Activated CD8-positive, alpha-beta T cell treated with anti-CD3 and anti-CD28 coated beads, Interleukin-2, amount 10 ng/mL, durations not matched to agents 7 days and 5 days (primary cell): ENCODE measurements at regions not wholly inside any gene's neighbourhood (a gene's known extent, or its start where the extent isn't known, plus 50 kb on each side); places are given as distances from the start of the nearest gene placed in this dataset.
"Not testable (repeated sequence)": the region's sequence is repeated elsewhere in the genome, so short reads cannot be mapped to it uniquely, and the experiment has no call there.

ENCODE experiments used
- ATAC-seq: fragments of 150-1000 bp; cut with Tn5 transposase; one replicate; pipeline ENCODE4 v1.10.0; 2021; ENCODE audit warnings: moderate library complexity
- CTCF ChIA-PET: fragments of 350-600 bp; sonication (Branson Sonifier 250); formaldehyde crosslinking; loops from one replicate; lab custom pipeline; 2021; ENCODE audit warnings: antibody characterized with exemption; lab: Charles Lee
- POLR2A ChIA-PET: fragments of 350-600 bp; sonication (Branson Sonifier 250); formaldehyde crosslinking; loops from one replicate; lab custom pipeline; 2021; ENCODE audit warnings: antibody characterized with exemption; lab: Charles Lee
- DNase-seq: peaks from one replicate; pipeline ENCODE4 v3.0.0-alpha.2; 2020
- H3K27ac Mint-ChIP-seq: one replicate; pipeline ENCODE4 v1.8.0; 2021; ENCODE audit warnings: mild to moderate bottlenecking, mixed read lengths
- H3K27me3 Mint-ChIP-seq: one replicate; pipeline ENCODE4 v1.8.0; 2021; ENCODE audit warnings: low read depth, mixed read lengths
- H3K36me3 Mint-ChIP-seq: one replicate; pipeline ENCODE4 v1.8.0; 2021; ENCODE audit warnings: low read depth, mixed read lengths
- H3K4me1 Mint-ChIP-seq: one replicate; pipeline ENCODE4 v1.8.0; 2021; ENCODE audit warnings: low read depth, mixed read lengths
- H3K4me3 Mint-ChIP-seq: one replicate; pipeline ENCODE4 v1.8.0; 2021; ENCODE audit warnings: mild to moderate bottlenecking, mixed read lengths
- H3K9me3 Mint-ChIP-seq: one replicate; pipeline ENCODE4 v1.8.0; 2022; ENCODE audit warnings: mixed read lengths; ENCODE audit not compliant: insufficient read depth

DNA sequence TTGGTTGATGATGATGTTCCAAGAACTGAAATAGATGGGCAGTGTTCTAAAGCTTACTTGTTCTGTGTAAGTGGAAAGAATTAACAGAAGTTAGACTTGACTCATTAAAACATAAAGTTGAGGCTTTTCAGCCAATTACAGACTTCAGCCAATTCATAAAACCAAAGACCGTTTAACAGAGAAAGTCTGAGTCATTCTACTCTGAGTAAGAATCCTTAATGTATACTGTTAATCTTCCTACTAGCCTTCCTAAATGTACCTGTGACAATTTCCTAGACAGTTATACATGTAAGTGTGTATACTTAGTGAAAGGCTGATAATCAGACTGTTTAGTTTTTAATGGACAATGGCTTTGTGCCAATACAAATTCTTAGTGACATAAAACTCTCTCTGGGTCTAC, 681.0 kb downstream of the RPL10L start:
- Mint-ChIP-seq H3K4me3 (no peak overlapping the region), H3K9me3 (peaks cover 9% of the 10 kb centered on the region), H3K36me3 (no peaks in the 10 kb centered on the region), H3K27me3 (no peaks in the 10 kb centered on the region), H3K4me1 (no peaks in the 10 kb centered on the region), H3K27ac (no peak overlapping the region)
- no peak for ATAC-seq
- POLR2A ChIA-PET: no interaction called here
- DNase-seq: no peak
- CTCF ChIA-PET: no interaction called here

GRCh38 chr14:45968037-45968436, 683.5 kb downstream of the RPL10L start:
- DNase-seq (no peak), ATAC-seq (no peak)
- H3K27me3 Mint-ChIP-seq: no peaks in the 10 kb centered on the region
- POLR2A ChIA-PET: no interaction called here
- H3K4me1 Mint-ChIP-seq: no peaks in the 10 kb centered on the region
- CTCF ChIA-PET: no interaction called here
- peaks cover 9% of the 10 kb centered on the region for H3K9me3 Mint-ChIP-seq
- H3K27ac Mint-ChIP-seq: no peak overlapping the region
- H3K36me3 Mint-ChIP-seq: no peaks in the 10 kb centered on the region
- H3K4me3 Mint-ChIP-seq: no peak overlapping the region

DNA sequence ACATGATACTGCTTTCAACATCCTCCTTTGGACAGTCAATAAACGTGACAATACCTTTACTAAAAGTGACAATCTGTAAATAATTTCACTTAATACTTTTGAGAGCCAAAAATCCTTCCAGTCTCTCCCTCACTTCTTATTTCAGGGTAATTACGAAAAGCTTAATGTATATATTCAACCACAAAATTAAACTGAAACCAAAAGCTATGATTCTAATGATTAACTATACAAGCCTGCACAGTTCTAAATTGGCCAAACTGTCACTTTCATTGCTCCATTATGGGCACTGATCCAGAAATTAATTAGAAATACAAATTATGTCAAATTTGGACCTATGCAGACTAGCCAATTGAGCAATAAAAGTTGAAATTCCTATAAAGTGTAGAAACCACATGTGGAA, 696.5 kb upstream of the MIS18BP1 start:
- Mint-ChIP-seq H3K27ac (no peak overlapping the region), H3K27me3 (no peaks in the 10 kb centered on the region), H3K36me3 (no peaks in the 10 kb centered on the region), H3K4me1 (no peaks in the 10 kb centered on the region), H3K4me3 (no peak overlapping the region), H3K9me3 (peaks cover 8% of the 10 kb centered on the region)
- ATAC-seq: no peak
- ChIA-PET CTCF (no interaction called here), POLR2A (no interaction called here)
- no peak for DNase-seq

DNA sequence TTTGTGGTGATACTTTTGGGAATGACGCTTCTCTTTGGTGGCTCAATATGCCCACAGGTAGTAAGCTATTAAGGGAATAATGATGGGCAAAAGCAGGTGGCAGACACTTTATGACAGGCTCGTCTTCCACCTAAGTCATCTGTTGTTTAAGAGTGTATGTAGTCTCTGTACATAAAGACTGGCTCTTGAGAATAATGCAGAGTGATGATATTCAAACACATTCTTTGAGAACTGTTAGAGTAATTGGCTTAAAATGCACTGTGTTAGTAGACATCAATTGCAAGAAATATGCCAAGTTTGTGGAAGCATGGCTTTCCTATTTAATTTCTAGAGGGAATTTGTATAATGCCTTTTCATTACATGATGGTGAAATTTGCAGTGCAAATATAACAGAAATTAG, 694.8 kb upstream of the MIS18BP1 start:
- CTCF ChIA-PET: no interaction called here
- Mint-ChIP-seq H3K36me3 (no peaks in the 10 kb centered on the region), H3K9me3 (peaks cover 8% of the 10 kb centered on the region), H3K4me3 (no peak overlapping the region), H3K4me1 (no peaks in the 10 kb centered on the region), H3K27me3 (no peaks in the 10 kb centered on the region), H3K27ac (no peak overlapping the region)
- DNase-seq: no peak
- POLR2A ChIA-PET: no interaction called here
- no peak for ATAC-seq

GRCh38 chr14:45946251-45946650, 693.2 kb upstream of the MIS18BP1 start:
- peaks cover 8% of the 10 kb centered on the region for H3K9me3 Mint-ChIP-seq
- CTCF ChIA-PET: no interaction called here
- H3K4me1 Mint-ChIP-seq: no peaks in the 10 kb centered on the region

GRCh38 chr14:45940318-45940717, 687.3 kb upstream of the MIS18BP1 start:
- H3K4me1 Mint-ChIP-seq: no peaks in the 10 kb centered on the region
- DNase-seq (no peak), ATAC-seq (no peak)
- no peaks in the 10 kb centered on the region for H3K27me3 Mint-ChIP-seq
- no peaks in the 10 kb centered on the region for H3K36me3 Mint-ChIP-seq
- no peak overlapping the region for H3K27ac Mint-ChIP-seq
- POLR2A ChIA-PET: no interaction called here
- CTCF ChIA-PET: no interaction called here
- H3K4me3 Mint-ChIP-seq: no peak overlapping the region
- H3K9me3 Mint-ChIP-seq: peaks cover 12% of the 10 kb centered on the region

More at GRCh38 chr14:45946251-45946650, 693.2 kb upstream of the MIS18BP1 start:
- no peaks in the 10 kb centered on the region for H3K36me3 Mint-ChIP-seq
- DNase-seq (no peak), ATAC-seq (no peak)
- POLR2A ChIA-PET: no interaction called here
- no peak overlapping the region for H3K27ac Mint-ChIP-seq
- no peak overlapping the region for H3K4me3 Mint-ChIP-seq
- H3K27me3 Mint-ChIP-seq: no peaks in the 10 kb centered on the region

GRCh38 chr14:45939572-45939971, 686.6 kb upstream of the MIS18BP1 start:
- DNase-seq (no peak), ATAC-seq (no peak)

GRCh38 chr14:45919995-45920394, 667.0 kb upstream of the MIS18BP1 start:
- H3K9me3 Mint-ChIP-seq, CTCF ChIA-PET: not testable (repeated sequence)

More at GRCh38 chr14:45939572-45939971, 686.6 kb upstream of the MIS18BP1 start:
- POLR2A ChIA-PET: no interaction called here
- H3K4me3 Mint-ChIP-seq: no peak overlapping the region
- peaks cover 12% of the 10 kb centered on the region for H3K9me3 Mint-ChIP-seq
- no peaks in the 10 kb centered on the region for H3K4me1 Mint-ChIP-seq
- H3K36me3 Mint-ChIP-seq: no peaks in the 10 kb centered on the region
- no peak overlapping the region for H3K27ac Mint-ChIP-seq
- no peaks in the 10 kb centered on the region for H3K27me3 Mint-ChIP-seq
- CTCF ChIA-PET: no interaction called here

GRCh38 chr14:45916340-45916953, 663.4 kb upstream of the MIS18BP1 start:
- Mint-ChIP-seq H3K27ac (no peak overlapping the region), H3K27me3 (no peaks in the 10 kb centered on the region), H3K9me3 (peaks cover 4% of the 10 kb centered on the region), H3K4me1 (no peaks in the 10 kb centered on the region), H3K36me3 (no peaks in the 10 kb centered on the region), H3K4me3 (no peak overlapping the region)
- DNase-seq (no peak), ATAC-seq (no peak)
- CTCF ChIA-PET: no interaction called here
- POLR2A ChIA-PET: no interaction called here

More at GRCh38 chr14:45919995-45920394, 667.0 kb upstream of the MIS18BP1 start:
- H3K27me3 Mint-ChIP-seq, ATAC-seq, H3K4me3 Mint-ChIP-seq, DNase-seq, H3K36me3 Mint-ChIP-seq, POLR2A ChIA-PET, H3K4me1 Mint-ChIP-seq, H3K27ac Mint-ChIP-seq: not testable (repeated sequence)

DNA sequence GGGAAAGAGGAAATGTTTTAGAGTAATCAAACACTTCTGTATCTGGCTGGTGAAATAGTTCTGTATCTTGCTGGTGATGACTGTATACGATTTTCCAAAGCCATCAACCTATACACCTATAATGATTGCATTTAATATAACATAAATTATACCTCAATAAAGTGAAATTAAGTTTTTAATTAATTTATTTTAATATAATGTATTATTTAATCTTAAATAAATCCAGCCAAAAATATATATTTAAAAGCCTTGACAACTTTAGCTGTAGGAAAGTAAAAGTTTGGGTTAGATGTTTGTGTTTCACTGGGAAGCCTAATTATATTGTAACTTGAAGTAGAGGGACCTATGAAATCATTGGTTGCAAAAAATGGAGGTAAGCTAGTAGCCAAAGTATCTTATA, 654.8 kb upstream of the MIS18BP1 start:
- H3K9me3 Mint-ChIP-seq: peaks cover 4% of the 10 kb centered on the region
- DNase-seq (no peak), ATAC-seq (no peak)
- no peak overlapping the region for H3K27ac Mint-ChIP-seq
- H3K36me3 Mint-ChIP-seq: no peaks in the 10 kb centered on the region
- no peaks in the 10 kb centered on the region for H3K4me1 Mint-ChIP-seq
- no peaks in the 10 kb centered on the region for H3K27me3 Mint-ChIP-seq
- H3K4me3 Mint-ChIP-seq: no peak overlapping the region
- ChIA-PET CTCF (no interaction called here), POLR2A (no interaction called here)

DNA sequence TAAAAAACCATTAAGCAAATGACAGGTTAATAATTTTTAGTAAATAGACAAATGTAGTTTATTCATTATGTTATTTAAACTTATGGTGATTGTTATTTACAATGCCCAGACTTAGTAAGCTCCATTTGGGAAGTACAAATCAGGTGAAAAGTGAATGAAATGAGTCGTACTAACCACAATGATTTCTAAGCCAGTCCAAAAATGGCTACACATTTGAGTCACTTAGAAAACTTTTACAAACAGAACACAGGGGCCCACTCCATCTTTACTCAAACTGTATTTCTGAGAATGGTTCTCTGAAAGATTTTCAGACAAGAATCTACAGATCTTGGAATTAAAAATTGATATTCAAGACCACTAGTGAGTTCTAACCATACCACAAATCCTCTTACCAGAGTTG, 653.3 kb upstream of the MIS18BP1 start:
- DNase-seq (no peak), ATAC-seq (no peak)
- no peaks in the 10 kb centered on the region for H3K4me1 Mint-ChIP-seq
- ChIA-PET CTCF (no interaction called here), POLR2A (no interaction called here)
- no peak overlapping the region for H3K27ac Mint-ChIP-seq
- peaks cover 3% of the 10 kb centered on the region for H3K9me3 Mint-ChIP-seq
- H3K4me3 Mint-ChIP-seq: no peak overlapping the region
- H3K36me3 Mint-ChIP-seq: no peaks in the 10 kb centered on the region
- no peaks in the 10 kb centered on the region for H3K27me3 Mint-ChIP-seq

DNA sequence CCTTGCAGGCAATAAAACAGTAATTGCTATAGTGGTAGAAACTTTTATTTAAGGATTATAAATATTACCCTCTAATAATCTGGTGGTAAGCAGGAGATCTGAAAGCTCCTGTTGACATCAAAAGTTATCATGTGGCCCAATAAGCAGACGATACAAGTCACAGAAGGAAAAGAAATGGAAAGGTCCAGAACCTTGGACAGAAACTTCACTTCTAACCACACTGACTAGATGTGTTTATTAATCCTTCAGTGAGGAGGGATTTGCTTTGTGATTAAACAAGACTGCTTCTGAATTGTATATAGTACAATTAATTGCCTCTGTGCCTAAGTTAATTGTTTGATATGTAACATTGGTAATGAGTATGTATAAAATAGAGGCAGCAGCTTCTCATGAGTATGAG, 652.7 kb upstream of the MIS18BP1 start:
- H3K4me1 Mint-ChIP-seq: no peaks in the 10 kb centered on the region
- H3K27me3 Mint-ChIP-seq: no peaks in the 10 kb centered on the region
- H3K9me3 Mint-ChIP-seq: no peaks in the 10 kb centered on the region
- H3K27ac Mint-ChIP-seq: no peak overlapping the region
- no peaks in the 10 kb centered on the region for H3K36me3 Mint-ChIP-seq
- no peak for ATAC-seq
- POLR2A ChIA-PET: no interaction called here
- no peak overlapping the region for H3K4me3 Mint-ChIP-seq
- DNase-seq: no peak
- CTCF ChIA-PET: no interaction called here

- ATAC-seq (no peak), DNase-seq (no peak)
- POLR2A ChIA-PET: no interaction called here
- Mint-ChIP-seq H3K9me3 (no peaks in the 10 kb centered on the region), H3K4me3 (no peak overlapping the region), H3K27me3 (no peaks in the 10 kb centered on the region), H3K36me3 (no peaks in the 10 kb centered on the region), H3K4me1 (no peaks in the 10 kb centered on the region), H3K27ac (no peak overlapping the region)
- CTCF ChIA-PET: no interaction called here
Observed at GRCh38 chr14:45904314-45904713, 651.3 kb upstream of the MIS18BP1 start.
